ENCODE measurements at regions not wholly inside any gene's neighbourhood (a gene's known extent, or its start where the extent isn't known, plus 50 kb on each side); places are given as distances from the start of the nearest gene placed in this dataset.
A peak's percentile ranks its signal among the peaks of the same experiment; 100 is the strongest.

DNA sequence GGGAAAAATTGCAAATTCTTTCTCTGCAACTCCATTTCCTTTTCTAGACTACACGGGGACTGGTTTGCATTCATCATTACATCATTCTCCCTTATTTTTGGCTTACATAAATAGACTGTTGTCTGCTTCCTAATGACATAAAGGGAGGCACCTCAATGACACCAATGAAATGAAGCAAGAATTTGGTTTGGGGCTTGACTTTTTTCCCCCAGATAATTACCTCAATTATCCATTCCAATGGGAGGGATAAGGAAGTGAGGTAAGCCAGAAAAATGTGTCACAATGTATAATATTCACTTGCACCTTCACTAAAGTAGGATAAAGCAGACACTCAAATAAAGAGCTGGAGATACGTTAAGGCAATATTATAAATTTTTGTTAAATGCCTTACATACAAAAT, 240.6 kb upstream of the GRIP1 start:
- DNase-seq: no peak

DNA sequence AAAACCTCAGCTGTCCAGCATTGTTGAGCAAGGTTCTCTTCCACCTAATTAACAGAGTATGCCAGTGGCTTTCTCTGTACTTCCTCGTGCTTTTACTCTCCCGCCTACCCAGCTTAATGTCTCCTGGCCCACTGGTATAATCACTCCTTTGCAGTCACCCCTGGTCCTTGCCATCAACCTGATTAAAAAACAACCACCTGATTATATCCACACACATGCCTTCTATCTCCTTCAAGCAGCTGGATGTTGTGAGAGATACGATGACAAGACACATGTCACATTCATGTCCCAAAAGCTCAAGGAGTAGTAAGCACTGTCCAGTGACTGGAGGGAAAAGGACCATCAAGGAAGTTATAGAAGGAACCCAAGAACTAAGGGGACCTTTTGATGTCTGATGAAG, 241.3 kb upstream of the GRIP1 start:
- no peak for DNase-seq

DNA sequence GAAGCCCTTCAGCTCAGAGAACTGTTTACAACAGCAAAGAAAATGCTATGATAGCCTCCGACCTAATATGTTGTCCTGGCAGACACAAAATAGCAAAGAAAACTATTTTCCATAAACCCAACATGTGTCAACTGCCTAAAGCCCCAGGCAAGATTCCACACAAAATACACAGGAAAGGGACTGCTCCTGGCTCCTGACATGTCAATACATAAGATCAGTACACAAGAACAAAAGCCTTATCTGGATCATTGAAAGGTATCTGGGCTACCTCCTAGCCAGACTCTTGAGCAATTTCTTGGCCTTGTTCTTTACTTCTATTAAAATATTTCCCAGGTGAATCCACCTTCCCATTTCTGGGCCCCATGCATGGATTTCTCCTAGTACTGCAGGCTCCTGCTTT, 242.3 kb upstream of the GRIP1 start:
- no peak for DNase-seq

DNA sequence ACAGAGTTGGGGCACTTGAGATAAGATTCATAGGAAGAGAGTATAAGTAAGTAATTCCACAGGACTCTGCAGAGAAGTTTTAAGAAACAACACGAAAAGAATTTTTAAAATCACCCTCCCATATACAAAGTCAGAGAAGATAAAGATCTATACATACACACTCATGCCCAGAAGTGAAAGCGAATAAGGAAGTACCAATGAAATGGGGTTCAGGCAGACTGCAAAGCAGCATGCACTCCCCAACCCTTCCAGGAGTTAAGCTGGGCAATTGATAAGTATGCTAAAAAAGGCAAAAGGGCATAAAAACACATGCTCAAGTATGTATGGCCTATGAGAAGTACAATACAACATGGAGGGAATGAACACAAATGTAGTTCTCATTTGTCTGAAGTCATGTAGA, 246.2 kb upstream of the GRIP1 start:
- peak in 1 of 6 experiments; percentile 6 for DNase-seq

DNA sequence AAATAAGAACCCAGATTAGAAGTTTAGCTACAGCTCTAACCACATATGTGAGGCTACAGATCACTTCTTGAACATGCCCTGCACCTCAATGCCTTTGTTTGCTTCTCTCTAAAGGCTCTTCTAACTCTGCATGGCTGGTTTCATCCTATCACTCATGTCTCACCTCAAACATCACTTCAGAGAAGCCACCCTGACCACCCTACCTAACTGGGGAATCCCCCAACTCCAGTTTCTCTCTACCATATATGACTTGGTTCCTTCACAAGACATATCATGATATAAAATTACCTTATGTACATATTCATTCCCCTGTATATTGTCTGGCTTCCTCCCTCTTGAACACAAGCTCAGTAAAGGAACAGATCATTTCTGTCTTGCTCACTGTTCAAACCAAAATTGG, 250.2 kb upstream of the GRIP1 start:
- peak in 2 of 6 experiments; percentile 9 to 12 for DNase-seq

DNA sequence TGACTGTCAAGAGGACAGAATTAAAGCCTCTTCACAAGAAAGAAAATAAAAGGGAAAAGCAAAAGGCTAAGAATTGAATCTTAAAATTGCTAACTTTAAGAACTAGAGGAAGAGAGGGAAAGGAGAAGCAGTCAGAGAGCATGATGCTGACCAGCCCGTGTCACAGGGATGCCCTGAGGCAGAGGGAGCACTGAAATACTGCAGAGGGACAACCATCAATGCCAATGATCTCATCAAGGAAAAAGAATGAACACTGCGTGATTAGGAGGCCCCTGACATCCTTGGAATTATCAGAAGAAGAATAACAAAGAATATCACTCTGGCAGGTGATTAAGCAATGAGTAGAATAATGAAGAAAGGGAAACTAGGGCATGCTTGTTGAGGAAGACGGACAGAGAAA, 252.2 kb upstream of the GRIP1 start:
- no peak for DNase-seq

DNA sequence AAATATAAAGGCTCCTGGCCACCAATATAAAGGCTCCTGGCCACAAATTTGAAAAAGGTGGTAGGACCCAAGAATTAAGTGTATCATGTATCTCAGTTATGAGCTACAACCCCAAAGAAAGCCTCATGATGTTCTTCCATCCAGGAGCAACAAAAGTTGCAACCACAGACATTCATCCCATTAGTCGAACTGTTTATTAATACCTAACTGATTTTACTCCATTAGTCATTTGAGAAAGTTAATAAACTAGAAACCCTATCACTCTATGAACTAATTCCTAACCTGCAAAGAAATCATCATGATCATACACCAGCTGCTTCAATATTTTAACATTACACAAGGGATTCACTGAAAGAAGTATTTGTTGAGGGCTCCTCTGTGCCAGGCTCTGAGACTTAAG, 253.2 kb upstream of the GRIP1 start:
- no peak for DNase-seq

DNA sequence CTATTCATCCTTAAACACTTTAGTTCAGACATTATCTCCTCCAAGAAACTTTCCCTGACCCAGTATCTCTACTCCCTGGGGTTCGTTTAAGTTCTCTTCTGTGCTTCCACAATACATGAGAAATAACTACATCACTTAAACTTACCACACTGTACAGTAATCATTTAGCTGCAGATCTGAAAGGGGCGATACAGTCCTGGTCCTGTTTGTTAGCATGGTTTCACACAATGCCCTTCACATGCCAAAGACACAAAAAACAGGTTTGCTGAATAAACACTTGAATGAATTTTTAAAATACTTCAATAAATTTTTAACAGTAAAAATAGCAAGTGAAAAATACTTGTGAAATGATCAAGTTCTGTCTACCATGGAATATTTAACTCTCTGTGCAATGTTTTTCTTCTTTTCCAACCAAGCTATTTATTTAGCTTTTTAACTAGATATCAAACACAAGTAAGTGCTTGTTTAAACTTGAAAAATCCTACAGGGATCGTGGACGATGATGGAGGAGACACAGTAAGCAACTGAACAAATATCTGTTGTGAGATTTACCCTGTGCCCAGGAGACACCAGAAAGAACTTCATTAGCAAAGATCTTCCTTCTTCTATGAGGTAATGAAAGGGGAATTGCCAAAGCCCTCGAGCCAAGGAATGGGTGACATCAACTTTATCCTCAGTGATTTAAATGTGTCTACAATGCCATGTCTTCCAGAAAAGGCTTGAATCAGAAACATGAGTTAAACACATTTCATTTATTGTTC, 255.6 kb upstream of the GRIP1 start:
- no peak for DNase-seq

DNA sequence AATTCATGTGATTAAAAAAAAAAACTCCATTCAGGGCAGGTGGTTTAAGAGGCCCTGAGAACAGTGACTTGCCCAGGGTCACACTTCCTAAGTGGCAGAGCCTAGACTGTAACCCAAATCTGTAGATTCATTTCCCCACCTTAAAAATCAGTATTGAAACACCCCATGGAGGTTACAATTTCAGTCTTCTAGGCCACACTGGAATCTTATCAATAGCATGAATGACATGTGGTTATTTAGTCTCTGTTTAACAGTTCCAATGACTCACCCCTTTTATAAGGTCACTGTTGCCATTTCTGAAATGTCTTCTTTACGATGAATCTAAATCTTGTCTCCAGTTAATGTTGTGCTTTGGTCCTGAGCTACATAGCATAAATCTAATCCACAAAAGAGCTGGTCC, 262.3 kb upstream of the GRIP1 start:
- DNase-seq: no peak

DNA sequence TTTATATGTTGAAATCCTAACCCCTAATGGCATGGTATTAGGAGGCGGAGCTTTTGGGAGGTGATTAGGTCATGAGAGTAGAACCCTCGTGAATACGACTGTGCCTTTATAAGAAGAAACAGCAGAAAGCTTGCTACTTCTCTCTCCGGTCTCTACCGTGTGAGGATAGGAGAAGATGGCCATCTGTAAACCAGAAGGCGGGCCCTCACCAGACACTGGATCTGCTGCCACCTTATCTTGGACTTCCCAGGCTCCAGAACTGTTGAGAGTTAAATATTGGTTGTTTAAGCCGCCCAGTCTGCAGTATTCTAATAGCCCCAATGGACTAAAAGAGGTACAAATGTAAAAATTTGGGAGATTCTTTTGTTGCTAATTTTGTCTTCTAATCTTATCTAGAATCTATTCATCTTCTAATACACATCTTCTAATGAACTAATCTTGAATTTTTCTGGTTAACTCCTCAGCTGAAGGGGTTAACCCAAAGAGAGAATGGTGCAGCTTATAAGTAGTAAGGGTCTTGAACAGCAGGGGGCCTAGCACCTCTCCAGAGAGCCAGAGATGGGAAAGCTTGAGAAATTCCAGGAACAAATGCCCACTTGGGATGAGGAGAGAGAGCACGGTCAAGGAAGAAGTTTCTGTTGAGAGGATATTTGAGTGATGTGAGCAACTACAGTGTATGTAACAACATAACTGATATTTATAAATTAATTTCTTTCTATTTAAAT, 264.0 kb upstream of the GRIP1 start:
- DNase-seq: no peak

DNA sequence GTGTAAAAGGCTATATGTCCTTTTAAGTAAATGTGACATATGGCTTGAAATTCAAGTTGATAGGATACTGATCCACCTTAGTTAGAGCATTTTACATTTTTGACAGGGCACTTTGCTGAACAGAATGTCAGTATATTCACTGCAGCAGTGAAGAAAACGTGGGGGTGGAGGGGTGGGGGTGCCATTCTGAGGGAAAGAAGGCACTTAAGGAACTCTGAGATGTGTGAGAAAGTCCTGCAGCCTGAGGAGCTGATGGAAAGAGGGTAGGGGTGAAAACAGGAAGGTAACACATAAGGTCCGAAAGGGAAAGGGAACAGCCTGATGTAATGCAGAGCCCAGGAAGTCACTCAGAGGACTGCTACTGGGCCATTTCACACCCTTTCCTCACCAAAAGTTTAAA, 265.5 kb upstream of the GRIP1 start:
- DNase-seq: no peak

DNA sequence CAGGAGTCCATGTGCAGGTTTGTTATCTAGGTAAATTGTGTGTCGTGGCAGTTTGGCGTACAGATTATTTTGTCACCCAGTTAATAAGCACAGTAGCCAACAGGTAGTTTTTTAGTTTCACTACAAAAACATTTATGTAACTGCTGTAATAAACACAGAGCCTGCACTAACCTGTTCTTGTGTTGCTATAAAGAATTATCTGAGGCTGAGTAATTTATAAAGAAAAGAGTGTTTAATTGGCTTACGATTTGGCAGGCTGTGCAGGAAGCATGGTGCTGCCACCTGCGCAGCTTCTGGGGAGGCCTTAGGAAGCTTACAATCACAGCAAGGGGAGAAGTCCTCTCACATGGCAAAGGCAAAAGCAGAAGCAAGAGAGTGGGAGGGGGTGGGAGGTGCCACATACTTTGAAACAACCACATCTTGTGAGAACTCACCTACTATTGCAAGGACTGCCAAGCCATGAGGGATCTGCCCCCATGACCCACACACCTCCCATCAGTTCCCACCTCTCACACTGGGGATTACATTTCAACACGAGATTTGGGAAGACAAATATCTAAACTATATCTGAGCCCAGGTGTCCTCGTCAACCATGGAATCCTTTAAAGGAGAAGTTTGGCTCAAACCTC, 266.4 kb upstream of the GRIP1 start:
- DNase-seq: no peak

DNA sequence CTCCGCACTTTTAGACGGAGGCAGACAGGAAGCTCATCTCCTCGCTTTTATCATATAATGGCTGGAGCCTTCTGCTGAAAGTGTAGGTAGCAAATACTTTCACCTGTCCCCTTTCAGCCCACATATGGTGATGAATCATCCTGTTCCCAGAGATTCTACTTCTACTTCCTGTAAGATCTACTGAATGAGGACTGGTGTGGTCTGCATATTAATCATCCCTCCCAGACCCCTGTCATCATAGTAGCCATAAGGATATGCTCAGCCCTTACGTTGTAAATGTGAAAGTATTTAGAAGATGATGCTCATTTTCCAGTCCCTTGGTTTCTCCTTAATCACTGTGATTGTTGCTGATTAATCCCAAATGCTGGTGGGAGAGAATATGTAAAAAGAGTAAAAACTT, 268.2 kb upstream of the GRIP1 start:
- no peak for DNase-seq

DNA sequence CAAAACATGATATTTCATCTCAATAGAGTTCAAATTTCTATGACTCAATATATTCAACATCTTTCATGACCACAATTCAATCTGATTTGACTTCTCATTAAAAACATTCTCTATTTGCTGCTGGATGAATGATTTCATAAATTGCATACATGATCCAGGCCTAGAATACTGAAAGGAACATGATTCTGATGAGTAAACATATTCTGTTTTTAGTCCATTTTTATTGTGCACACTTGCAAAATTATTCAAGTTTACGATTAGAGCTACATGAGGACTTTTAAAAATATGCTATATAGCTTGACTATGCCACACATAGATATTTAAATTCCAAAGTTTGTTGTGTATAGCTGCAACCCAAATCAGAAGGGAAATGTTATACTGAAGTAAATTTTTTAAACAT, 273.8 kb upstream of the GRIP1 start:
- DNase-seq: no peak

DNA sequence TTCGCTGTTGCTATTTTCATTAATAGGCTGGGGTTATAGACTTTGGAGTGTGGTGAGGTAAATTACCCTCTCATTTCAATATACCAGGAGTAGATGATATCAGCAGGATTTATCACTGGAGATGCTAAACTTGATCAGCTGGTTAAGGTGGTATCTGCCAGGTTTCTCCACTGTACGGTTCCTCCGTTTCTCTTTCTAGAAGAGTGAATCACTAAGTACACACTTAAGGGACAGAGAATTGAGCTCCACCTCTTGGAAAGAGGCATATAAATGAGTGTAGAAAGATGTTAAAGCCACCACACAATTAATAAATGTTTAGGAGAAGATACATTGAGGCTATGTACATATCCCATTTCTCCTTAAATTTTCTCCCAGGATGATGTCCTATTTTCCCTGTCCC, 277.4 kb upstream of the GRIP1 start:
- no peak for DNase-seq

DNA sequence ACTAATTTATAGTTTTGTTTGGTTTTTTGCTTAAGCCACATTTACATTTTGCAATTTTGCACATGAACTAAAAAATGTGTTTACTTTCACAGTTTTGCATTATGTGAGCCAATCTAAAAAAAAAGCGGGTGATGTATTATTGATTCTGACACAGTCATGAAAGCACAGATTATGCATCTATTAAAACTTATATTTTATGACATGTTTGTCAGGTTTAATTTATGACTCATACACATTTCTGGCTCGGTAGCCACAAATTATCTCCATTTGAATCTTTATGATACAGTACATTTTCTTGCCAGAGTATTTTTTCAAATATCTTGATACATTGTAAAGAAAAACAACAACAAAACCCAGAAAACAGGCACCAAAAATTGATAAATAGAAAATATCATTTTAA, 280.4 kb upstream of the GRIP1 start:
- DNase-seq: no peak

DNA sequence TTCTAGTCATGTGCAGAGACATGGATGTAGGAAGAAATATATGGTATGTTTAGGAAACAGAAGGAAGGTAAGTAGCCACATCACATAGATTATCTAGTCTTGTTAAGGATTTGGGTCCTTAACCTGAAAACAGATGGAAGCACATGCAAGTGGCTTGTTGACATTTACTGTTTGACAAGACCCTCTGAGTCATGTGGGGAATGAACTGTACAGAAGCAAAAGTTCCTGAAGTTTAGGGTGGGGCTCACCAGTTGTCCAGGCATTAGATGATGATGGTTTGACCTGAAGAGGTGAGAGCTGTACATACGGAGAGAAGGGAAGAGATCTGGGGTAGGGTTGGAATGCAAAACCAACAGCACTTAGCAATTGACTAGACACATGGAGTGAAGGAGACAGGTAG, 281.1 kb upstream of the GRIP1 start:
- DNase-seq: no peak

DNA sequence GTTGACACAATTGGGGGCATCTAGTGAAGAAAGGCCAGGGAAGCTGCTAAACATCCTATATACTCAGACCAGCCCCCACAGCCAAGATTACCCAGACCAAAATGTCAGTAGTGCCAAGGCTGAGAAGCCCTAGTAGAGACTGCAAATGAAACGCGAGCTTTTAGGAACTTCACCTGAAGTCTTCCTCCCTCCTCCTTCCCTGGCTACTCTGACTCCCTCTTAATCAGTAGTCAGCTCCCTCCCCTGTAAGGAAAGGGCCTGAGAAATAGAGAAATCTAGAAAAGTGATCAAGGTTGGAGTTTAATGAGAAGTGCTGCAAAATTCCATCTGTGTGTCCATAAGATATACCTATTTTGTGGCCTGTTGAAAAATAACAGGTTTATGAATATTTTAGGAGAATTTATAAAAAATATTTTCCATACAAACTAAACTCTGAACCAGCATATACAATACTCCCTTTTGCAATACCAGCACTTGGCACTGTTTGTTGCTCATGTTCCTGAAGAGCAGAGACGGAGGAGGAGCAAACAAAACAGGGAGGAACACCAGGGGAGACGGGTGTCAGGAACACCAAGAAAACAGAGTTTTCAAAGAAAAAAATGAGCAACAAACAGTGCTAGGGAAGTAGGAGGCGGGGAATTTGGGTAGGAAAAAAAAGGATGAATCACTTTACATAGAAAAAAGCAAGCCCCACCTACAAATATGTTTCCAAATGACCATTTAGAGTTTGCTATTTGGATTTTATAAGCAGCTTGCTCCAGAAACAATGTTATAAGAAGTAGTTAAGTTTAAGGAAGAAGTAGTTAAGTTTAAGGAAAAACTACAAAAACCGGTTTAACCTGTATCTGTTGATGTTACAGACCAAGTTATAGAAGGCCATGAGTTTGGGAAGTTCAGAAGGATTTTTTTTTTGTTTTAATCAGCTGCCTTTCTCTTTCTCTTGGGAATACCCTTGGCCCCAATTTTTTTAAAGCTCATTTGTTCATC, 282.1 kb upstream of the GRIP1 start:
- DNase-seq: no peak

DNA sequence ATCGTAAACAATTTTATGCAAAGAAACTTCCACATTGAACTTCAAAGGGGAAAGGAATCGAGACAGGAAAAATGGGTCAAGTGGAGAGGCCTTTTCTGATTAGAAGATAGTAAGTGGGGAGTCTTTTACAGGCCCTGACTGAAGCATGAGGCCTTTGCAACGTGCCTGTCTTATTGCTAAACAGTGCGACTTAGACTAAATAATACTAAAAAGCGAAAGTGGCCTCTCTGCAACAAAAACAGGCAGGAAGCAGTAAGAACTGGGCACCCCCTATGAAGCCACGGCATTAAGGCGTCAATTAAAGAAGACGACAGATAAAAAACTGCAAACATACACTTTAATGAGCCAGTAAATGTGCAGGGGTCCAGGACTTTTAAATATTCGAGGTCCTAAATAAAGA, 283.4 kb upstream of the GRIP1 start:
- DNase-seq: no peak

DNA sequence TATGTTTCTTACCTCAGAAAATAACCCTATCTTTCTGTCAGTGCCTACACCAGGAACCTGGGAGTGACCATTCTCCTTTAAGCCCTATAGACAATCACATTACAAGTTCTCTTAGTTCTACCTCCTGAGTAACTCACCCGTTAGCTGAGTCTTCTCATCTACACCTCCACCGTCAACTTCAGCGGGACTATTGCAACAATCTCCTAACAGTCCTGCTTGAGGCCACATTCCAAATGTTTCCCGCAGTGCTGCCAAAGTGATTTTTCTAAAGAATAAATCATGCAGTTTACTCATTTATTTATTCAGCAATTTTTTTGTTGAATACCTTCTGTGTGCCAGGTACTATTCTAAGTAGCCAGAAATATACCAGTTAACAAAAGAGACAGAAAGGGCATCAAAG, 285.0 kb upstream of the GRIP1 start:
- DNase-seq: no peak

DNA sequence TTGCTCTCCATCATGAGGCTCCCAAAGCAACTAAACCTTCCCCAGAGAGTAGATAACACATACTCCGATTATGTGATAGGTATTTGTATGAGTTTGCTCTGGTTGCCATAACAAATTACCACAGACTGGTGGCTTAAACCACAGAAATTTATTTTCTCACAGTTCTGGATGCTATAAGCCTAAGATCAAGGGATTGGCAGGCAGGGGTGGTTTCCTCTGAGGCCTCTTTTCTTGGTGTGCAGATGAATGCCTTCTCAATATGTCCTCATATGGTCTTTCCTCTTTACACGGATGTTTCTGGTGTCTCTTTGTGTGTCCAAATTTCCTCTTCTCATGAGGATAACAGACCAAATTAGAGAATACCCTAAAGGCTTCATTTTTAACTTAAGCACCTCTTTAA, 285.8 kb upstream of the GRIP1 start:
- DNase-seq: peak; percentile 22 to 86 (median 64)

DNA sequence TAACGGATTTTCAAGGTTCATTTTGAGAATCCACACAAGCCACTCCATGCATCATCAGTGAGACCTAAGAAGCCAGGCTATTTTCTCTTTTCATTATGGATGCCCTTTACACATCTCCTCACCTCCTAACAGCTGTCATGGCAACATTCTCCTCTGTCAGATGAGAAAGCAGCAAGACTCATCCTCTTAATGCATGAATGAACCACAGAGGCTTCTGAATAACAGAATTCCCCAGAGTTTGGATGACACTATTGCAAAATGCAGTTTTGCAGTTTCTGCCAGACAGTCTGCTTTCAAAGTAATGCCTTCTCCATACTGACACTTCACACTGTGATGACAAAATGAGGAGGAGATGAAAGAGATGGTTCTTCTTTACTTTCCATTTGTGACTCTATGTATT, 286.7 kb upstream of the GRIP1 start:
- DNase-seq: no peak

DNA sequence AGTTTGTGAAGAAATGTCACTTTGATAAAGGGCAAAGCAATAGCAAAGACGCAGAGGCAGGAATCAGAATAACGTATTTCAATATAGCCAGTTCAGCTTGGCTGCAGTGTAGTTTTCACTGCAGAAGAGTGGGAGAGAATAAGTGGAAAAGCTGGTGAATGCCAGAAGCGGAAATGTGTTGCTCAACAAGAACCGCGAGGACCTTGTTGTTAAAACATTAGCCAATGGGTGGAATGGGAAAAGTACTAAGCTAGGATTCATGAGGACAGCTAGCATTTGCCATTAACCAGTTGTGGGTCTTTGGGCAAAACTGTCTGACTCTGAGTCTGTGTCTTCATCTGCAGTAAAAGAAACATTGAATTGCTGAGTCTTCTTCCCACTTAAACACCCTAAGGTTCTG, 292.9 kb upstream of the GRIP1 start:
- DNase-seq: no peak

Measured in stimulated activated naive CD4-positive, alpha-beta T cell (primary cell).